H9 (cell line): ENCODE measurements at regions not wholly inside any gene's neighbourhood (a gene's known extent, or its start where the extent isn't known, plus 50 kb on each side); places are given as distances from the start of the nearest gene placed in this dataset.

Experiments used
- DNase-seq: peaks from one replicate; pipeline ENCODE4 v3.0.0-alpha.2; 2017
- H2AFZ ChIP-seq: one replicate; pipeline ENCODE4 v1.6.1; 2013; ENCODE audit warnings: mild to moderate bottlenecking, low read length, control low read depth, moderate library complexity
- H2AK5ac ChIP-seq: 2 replicates; pipeline ENCODE4 v1.6.1; 2013; ENCODE audit warnings: low read length, control low read depth, mixed read lengths; ENCODE audit not compliant: insufficient read length
- H2BK120ac ChIP-seq: one replicate; pipeline ENCODE4 v1.6.1; 2013; ENCODE audit warnings: low read depth, mild to moderate bottlenecking, low read length, control low read depth, inconsistent platforms; ENCODE audit not compliant: poor library complexity, severe bottlenecking
- H2BK12ac ChIP-seq: 2 replicates; pipeline ENCODE4 v1.6.1; 2013; ENCODE audit warnings: low read length, control low read depth, mixed read lengths, low read depth; ENCODE audit not compliant: insufficient read length
- H2BK15ac ChIP-seq: 2 replicates; pipeline ENCODE4 v1.6.1; 2013; ENCODE audit warnings: low read depth, low read length, control low read depth
- H2BK20ac ChIP-seq: one replicate; pipeline ENCODE4 v1.6.1; 2013; ENCODE audit warnings: low read depth, mild to moderate bottlenecking, low read length, control low read depth, inconsistent platforms; ENCODE audit not compliant: poor library complexity, severe bottlenecking
- H2BK5ac ChIP-seq: 2 replicates; pipeline ENCODE4 v1.6.1; 2013; ENCODE audit warnings: low read length, control low read depth, mixed read lengths; ENCODE audit not compliant: insufficient read length
- H3K14ac ChIP-seq: 2 replicates; pipeline ENCODE4 v1.6.1; 2013; ENCODE audit warnings: low read length, control low read depth; ENCODE audit not compliant: insufficient read depth
- H3K18ac ChIP-seq: 2 replicates; pipeline ENCODE4 v1.6.1; 2013; ENCODE audit warnings: low read depth, mild to moderate bottlenecking, mixed read lengths, low read length, control low read depth; ENCODE audit not compliant: insufficient read length
- H3K23ac ChIP-seq: 2 replicates; pipeline ENCODE4 v1.6.1; 2013; ENCODE audit warnings: low read length, control low read depth, mixed read lengths, low read depth; ENCODE audit not compliant: insufficient read length
- H3K23me2 ChIP-seq: 2 replicates; pipeline ENCODE4 v1.6.1; 2013; ENCODE audit warnings: low read depth, mild to moderate bottlenecking, mixed read lengths, low read length, control low read depth; ENCODE audit not compliant: insufficient read length, poor library complexity, severe bottlenecking
- H3K27ac ChIP-seq: 2 replicates; pipeline ENCODE4 v1.5.1; 2013; ENCODE audit warnings: low read length, control low read depth, mixed read lengths, low read depth; ENCODE audit not compliant: insufficient read length
- H3K27me3 ChIP-seq: 2 replicates; pipeline ENCODE4 v1.6.1; 2013; ENCODE audit warnings: low read length, control low read depth, inconsistent platforms; ENCODE audit not compliant: insufficient read depth
- H3K4ac ChIP-seq: 2 replicates; pipeline ENCODE4 v1.6.1; 2013; ENCODE audit warnings: low read depth, mild to moderate bottlenecking, control low read depth, inconsistent platforms, low read length, moderate library complexity
- H3K4me1 ChIP-seq: 2 replicates; pipeline ENCODE4 v1.6.1; 2013; ENCODE audit warnings: low read length, control low read depth, inconsistent platforms; ENCODE audit not compliant: insufficient read depth
- H3K4me2 ChIP-seq: 2 replicates; pipeline ENCODE4 v1.6.1; 2013; ENCODE audit warnings: low read length, control low read depth, mixed read lengths; ENCODE audit not compliant: insufficient read length, insufficient read depth
- H3K56ac ChIP-seq: 2 replicates; pipeline ENCODE4 v1.6.1; 2013; ENCODE audit warnings: low read depth, mild to moderate bottlenecking, mixed read lengths, low read length, control low read depth; ENCODE audit not compliant: insufficient read length
- H3K79me1 ChIP-seq: 2 replicates; pipeline ENCODE4 v1.6.1; 2013; ENCODE audit warnings: low read depth, mild to moderate bottlenecking, moderate library complexity, low read length, control low read depth, inconsistent platforms; ENCODE audit not compliant: insufficient read depth, poor library complexity, severe bottlenecking
- H3K79me2 ChIP-seq: 2 replicates; pipeline ENCODE4 v1.6.1; 2013; ENCODE audit warnings: low read length, control low read depth, inconsistent platforms; ENCODE audit not compliant: insufficient read depth
- H3K9ac ChIP-seq: 2 replicates; pipeline ENCODE4 v1.6.1; 2013; ENCODE audit warnings: low read length, control low read depth, mixed read lengths; ENCODE audit not compliant: insufficient read length; ENCODE audit errors: extremely low read depth
- H3K9me3 ChIP-seq: one replicate; pipeline ENCODE4 v1.6.1; 2013; ENCODE audit warnings: low read depth, low read length, inconsistent platforms; ENCODE audit not compliant: control insufficient read depth
- H3T11ph ChIP-seq: one replicate; pipeline ENCODE4 v1.6.1; 2013; ENCODE audit warnings: mild to moderate bottlenecking, low read length, control low read depth, inconsistent platforms
- H4K20me1 ChIP-seq: one replicate; pipeline ENCODE4 v1.6.1; 2013; ENCODE audit not compliant: control insufficient read depth, insufficient read length, insufficient read depth
- H4K5ac ChIP-seq: 2 replicates; pipeline ENCODE4 v1.6.1; 2013; ENCODE audit warnings: low read depth, mild to moderate bottlenecking, mixed read lengths, low read length, control low read depth; ENCODE audit not compliant: insufficient read length
- H4K8ac ChIP-seq: replicated peaks from 2 replicates; pipeline ENCODE4 v1.6.1; 2013; ENCODE audit warnings: low read length, control low read depth, mixed read lengths, low read depth; ENCODE audit not compliant: insufficient read length
- H4K91ac ChIP-seq: 2 replicates; pipeline ENCODE4 v1.6.1; 2013; ENCODE audit warnings: low read depth, mild to moderate bottlenecking, moderate library complexity, mixed read lengths, low read length, control low read depth; ENCODE audit not compliant: insufficient read length
- H3K27ac Mint-ChIP-seq, 3 experiments: 2 replicates in 2 of 3; 3 replicates in 1 of 3; pipeline ENCODE4 v1.8.0; 2020 to 2021; ENCODE audit warnings: mixed read lengths in 3 of 3, mild to moderate bottlenecking in 1 of 3, moderate library complexity in 1 of 3
- H3K27me3 Mint-ChIP-seq: 2 replicates; pipeline ENCODE4 v1.8.0; 2021; ENCODE audit warnings: low read depth, mild to moderate bottlenecking, moderate library complexity, mixed read lengths
- H3K36me3 Mint-ChIP-seq, 3 experiments: 2 replicates in 2 of 3; 3 replicates in 1 of 3; pipeline ENCODE4 v1.8.0; 2020 to 2021; ENCODE audit warnings: low read depth in 3 of 3, mixed read lengths in 3 of 3; ENCODE audit not compliant: insufficient read depth in 1 of 3
- H3K4me1 Mint-ChIP-seq, 2 experiments: 2 replicates each; pipeline ENCODE4 v1.8.0; 2020; ENCODE audit warnings: mixed read lengths in 2 of 2
- H3K4me3 Mint-ChIP-seq, 2 experiments: 2 replicates in 1 of 2; 3 replicates in 1 of 2; pipeline ENCODE4 v1.8.0; 2020 to 2021; ENCODE audit warnings: mild to moderate bottlenecking in 2 of 2, mixed read lengths in 2 of 2, moderate library complexity in 1 of 2
- H3K9me3 Mint-ChIP-seq, 2 experiments: 2 replicates in 1 of 2; 3 replicates in 1 of 2; pipeline ENCODE4 v1.8.0; 2020; ENCODE audit warnings: mild to moderate bottlenecking in 2 of 2, mixed read lengths in 2 of 2, moderate library complexity in 1 of 2
- CTCF ChIP-seq: fragments of 200-600 bp; sonication (generic); conservative IDR thresholded peaks from 3 replicates; pipeline ENCODE4 v1.8.0; 2021; ENCODE audit warnings: antibody characterized with exemption, mild to moderate bottlenecking
- WGBS: extraction: QIAGEN DNeasy Blood & Tissue Kit; methylation state at CpG from one replicate; pipeline ENCODE4 v1.1.7; 2013; ENCODE audit warnings: missing lambda C conversion rate, low lambda C conversion rate, mixed read lengths; ENCODE audit not compliant: insufficient read length; ENCODE audit errors: extremely low coverage; 5-methylcytosine and 5-hydroxymethylcytosine counted together

GRCh38 chr17:56020369-56020768 lies 132.9 kb upstream of the ANKFN1 start:
- H3K9me3 ChIP-seq, result no peaks in the 10 kb centered on the region
- H3K27ac ChIP-seq, result no peak overlapping the region
- H2BK15ac ChIP-seq, result no peak overlapping the region
- no peak overlapping the region for H2AK5ac ChIP-seq
- H3K27me3 ChIP-seq, result no peaks in the 10 kb centered on the region
- H3K4me3 Mint-ChIP-seq, result no peak overlapping the region
- H2BK12ac ChIP-seq, result no peak overlapping the region
- no peaks in the 10 kb centered on the region for H3K4me1 Mint-ChIP-seq
- DNase-seq, result no peak
- H3T11ph ChIP-seq, result no peak overlapping the region
- H3K9ac ChIP-seq, result no peak overlapping the region
- H2BK20ac ChIP-seq, result no peak overlapping the region
- no peak overlapping the region for H2AFZ ChIP-seq
- no peak overlapping the region for H3K4me2 ChIP-seq
- no peaks in the 10 kb centered on the region for H3K79me1 ChIP-seq
- H3K27ac Mint-ChIP-seq, result no peak overlapping the region
- H3K4ac ChIP-seq, result no peak overlapping the region
- H4K20me1 ChIP-seq, result no peaks in the 10 kb centered on the region
- H3K9me3 Mint-ChIP-seq, result no peaks in the 10 kb centered on the region
- H4K5ac ChIP-seq, result no peak overlapping the region
- H4K8ac ChIP-seq, result no peak overlapping the region
- WGBS, result no CpG with 5 or more reads among the region's 2 CpGs
- H2BK5ac ChIP-seq, result no peak overlapping the region
- no peak for TF ChIP-seq CTCF
- no peaks in the 10 kb centered on the region for H3K79me2 ChIP-seq
- peaks cover 2% of the 10 kb centered on the region; the same call in 1 of the 2 replicates for H3K27me3 Mint-ChIP-seq
- H3K18ac ChIP-seq, result no peak overlapping the region
- no peaks in the 10 kb centered on the region for H3K23me2 ChIP-seq
- no peak overlapping the region for H3K14ac ChIP-seq
- no peaks in the 10 kb centered on the region for H3K4me1 ChIP-seq
- no peak overlapping the region for H3K56ac ChIP-seq
- no peak overlapping the region for H4K91ac ChIP-seq
- no peak overlapping the region for H2BK120ac ChIP-seq
- H3K23ac ChIP-seq, result no peak overlapping the region
- H3K36me3 Mint-ChIP-seq, result no peaks in the 10 kb centered on the region
